GM12865 (cell line): ENCODE measurements at regions not wholly inside any gene's neighbourhood (a gene's known extent, or its start where the extent isn't known, plus 50 kb on each side); places are given as distances from the start of the nearest gene placed in this dataset.
"Not testable (repeated sequence)": the region's sequence is repeated elsewhere in the genome, so short reads cannot be mapped to it uniquely, and the experiment has no call there.

Experiments
- DNase-seq: peaks from one replicate; pipeline ENCODE4 v3.0.0; 2010; ENCODE audit warnings: low read depth
- H3K4me3 ChIP-seq: 2 replicates; pipeline ENCODE4 v1.5.1; 2011; ENCODE audit warnings: mild to moderate bottlenecking, low read depth, low read length, control low read depth
- CTCF ChIP-seq: IDR thresholded peaks from 2 replicates; pipeline ENCODE4 v1.5.1; 2011; ENCODE audit warnings: low read length, control low read depth, low read depth, inconsistent platforms; ENCODE audit not compliant: insufficient read depth; ENCODE audit errors: missing control alignments

- TF ChIP-seq CTCF, result no peak
- DNase-seq, result no peak
- no peak overlapping the region for H3K4me3 ChIP-seq
These were observed 1021.2 kb downstream of the PCDH7 start for GRCh38 chr4:31741326-31741725.

- H3K4me3 ChIP-seq, result no peak overlapping the region
- TF ChIP-seq CTCF, result no peak
- DNase-seq, result no peak
These were observed 1028.2 kb downstream of the PCDH7 start for GRCh38 chr4:31748382-31748781.

- H3K4me3 ChIP-seq, DNase-seq: not testable (repeated sequence)
These were observed 1030.4 kb downstream of the PCDH7 start for GRCh38 chr4:31750581-31750980.

- no peak for TF ChIP-seq CTCF
- DNase-seq, result no peak
- H3K4me3 ChIP-seq, result no peak overlapping the region
These were observed 1035.6 kb downstream of the PCDH7 start for GRCh38 chr4:31755751-31756150.

- TF ChIP-seq CTCF, result no peak
- no peak for DNase-seq
- H3K4me3 ChIP-seq, result no peak overlapping the region
These were observed 1048.6 kb downstream of the PCDH7 start for GRCh38 chr4:31768756-31769155.

- DNase-seq, result no peak
- no peak overlapping the region for H3K4me3 ChIP-seq
- no peak for TF ChIP-seq CTCF
These were observed 1063.1 kb downstream of the PCDH7 start for GRCh38 chr4:31783311-31783710.

GRCh38 chr4:31784558-31784957 lies 1064.4 kb downstream of the PCDH7 start:
- TF ChIP-seq CTCF, result no peak
- H3K4me3 ChIP-seq, result no peak overlapping the region
- DNase-seq, result no peak

GRCh38 chr4:31787701-31788100 lies 1067.5 kb downstream of the PCDH7 start:
- no peak overlapping the region for H3K4me3 ChIP-seq
- no peak for TF ChIP-seq CTCF
- DNase-seq, result no peak
